Type B pancreatic cell (in vitro differentiated cells): ENCODE measurements at regions not wholly inside any gene's neighbourhood (a gene's known extent, or its start where the extent isn't known, plus 50 kb on each side); places are given as distances from the start of the nearest gene placed in this dataset.

Experiments used
- DNase-seq: peaks from one replicate; pipeline ENCODE4 v3.0.0; 2021; ENCODE audit warnings: mixed read lengths; ENCODE audit not compliant: unreplicated experiment; ENCODE audit errors: extremely low spot score
- H3K27ac Mint-ChIP-seq: 2 replicates; pipeline ENCODE4 v1.8.0; 2021; ENCODE audit warnings: mild to moderate bottlenecking, mixed read lengths
- H3K27me3 Mint-ChIP-seq: 2 replicates; pipeline ENCODE4 v1.8.0; 2021; ENCODE audit warnings: mixed read lengths
- H3K36me3 Mint-ChIP-seq: 2 replicates; pipeline ENCODE4 v1.8.0; 2021; ENCODE audit warnings: mixed read lengths
- H3K4me1 Mint-ChIP-seq: one replicate; pipeline ENCODE4 v1.8.0; 2021; ENCODE audit warnings: mixed read lengths; ENCODE audit not compliant: unreplicated experiment
- H3K4me3 Mint-ChIP-seq: 2 replicates; pipeline ENCODE4 v1.8.0; 2021; ENCODE audit warnings: mild to moderate bottlenecking, mixed read lengths
- H3K9me3 Mint-ChIP-seq: 2 replicates; pipeline ENCODE4 v1.8.0; 2021; ENCODE audit warnings: mixed read lengths
- CTCF ChIP-seq: fragments of 200-600 bp; sonication (generic); conservative IDR thresholded peaks from 2 replicates; pipeline ENCODE4 v1.5.0; 2021; ENCODE audit warnings: antibody characterized with exemption, mild to moderate bottlenecking

GRCh38 chr10:130357226-130357625 lies 221.0 kb downstream of the GLRX3 start:
- peak; percentile 57 for DNase-seq
- no peaks in the 10 kb centered on the region for H3K9me3 Mint-ChIP-seq
- H3K27ac Mint-ChIP-seq, result no peak overlapping the region
- peaks cover 7% of the 10 kb centered on the region for H3K4me1 Mint-ChIP-seq
- no peaks in the 10 kb centered on the region for H3K36me3 Mint-ChIP-seq
- H3K4me3 Mint-ChIP-seq, result no peak overlapping the region
- H3K27me3 Mint-ChIP-seq, result peaks cover 31% of the 10 kb centered on the region
- no peak for TF ChIP-seq CTCF

GRCh38 chr10:130357951-130358350 lies 221.8 kb downstream of the GLRX3 start:
- Mint-ChIP-seq H3K36me3 (no peaks in the 10 kb centered on the region), H3K4me3 (no peak overlapping the region), H3K9me3 (no peaks in the 10 kb centered on the region), H3K4me1 (peaks cover 8% of the 10 kb centered on the region), H3K27ac (no peak overlapping the region), H3K27me3 (peaks cover 36% of the 10 kb centered on the region)
- DNase-seq, result peak; percentile 40
- no peak for TF ChIP-seq CTCF

- H3K4me3 Mint-ChIP-seq, result no peak overlapping the region
- no peak for TF ChIP-seq CTCF
- peaks cover 31% of the 10 kb centered on the region for H3K27me3 Mint-ChIP-seq
- H3K4me1 Mint-ChIP-seq, result peaks cover 8% of the 10 kb centered on the region
- DNase-seq, result peak; percentile 65
- no peaks in the 10 kb centered on the region for H3K9me3 Mint-ChIP-seq
- no peaks in the 10 kb centered on the region for H3K36me3 Mint-ChIP-seq
- no peak overlapping the region for H3K27ac Mint-ChIP-seq
These were observed 222.9 kb downstream of the GLRX3 start for GRCh38 chr10:130358981-130359650.

- Mint-ChIP-seq H3K27me3 (peaks cover 30% of the 10 kb centered on the region), H3K36me3 (no peaks in the 10 kb centered on the region), H3K27ac (no peak overlapping the region), H3K4me1 (peaks cover 8% of the 10 kb centered on the region), H3K4me3 (no peak overlapping the region), H3K9me3 (no peaks in the 10 kb centered on the region)
- DNase-seq, result peak; percentile 58
- TF ChIP-seq CTCF, result no peak
These were observed 223.5 kb downstream of the GLRX3 start for GRCh38 chr10:130359711-130360110.

- peak; percentile 58 for DNase-seq
- Mint-ChIP-seq H3K27ac (no peak overlapping the region), H3K9me3 (no peaks in the 10 kb centered on the region), H3K27me3 (peaks cover 31% of the 10 kb centered on the region), H3K4me1 (peaks cover 8% of the 10 kb centered on the region), H3K36me3 (no peaks in the 10 kb centered on the region), H3K4me3 (no peak overlapping the region)
- TF ChIP-seq CTCF, result no peak
These were observed 224.7 kb downstream of the GLRX3 start for GRCh38 chr10:130360826-130361311.
